PC-9 (cell line): ENCODE measurements at regions not wholly inside any gene's neighbourhood (a gene's known extent, or its start where the extent isn't known, plus 50 kb on each side); places are given as distances from the start of the nearest gene placed in this dataset.

Source experiments
- EZH2 ChIP-seq: fragments of 200-600 bp; sonication (generic); IDR thresholded peaks from 2 replicates; pipeline ENCODE4 v1.8.0; 2017; ENCODE audit warnings: antibody characterized with exemption, low read depth
- TF ChIP-seq, protein P1 (sequence below): fragments of 200-600 bp; sonication (generic); conservative IDR thresholded peaks from 2 replicates; pipeline ENCODE4 v1.6.1; 2017; ENCODE audit warnings: mixed run types, antibody characterized with exemption, mild to moderate bottlenecking, moderate library complexity

DNA sequence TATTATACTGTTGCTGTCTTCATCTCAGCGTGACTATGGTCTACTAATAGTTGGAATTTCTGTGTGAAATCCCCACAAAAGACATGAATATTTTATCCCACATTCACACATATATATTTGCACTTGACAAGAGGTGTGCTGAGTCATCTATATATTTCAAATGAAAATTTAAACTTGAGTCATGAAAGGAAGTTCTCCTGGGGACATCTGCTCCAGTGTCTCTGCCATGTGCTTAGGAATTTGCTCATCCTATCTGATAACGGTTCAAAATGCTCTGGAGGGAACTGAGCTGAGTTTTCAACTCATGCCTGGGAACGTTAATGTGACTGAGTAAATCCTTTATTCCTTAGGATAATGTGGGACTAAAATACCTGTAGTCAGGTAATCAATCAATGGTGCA is 326.2 kb upstream of the MEX3C start:
- TF ChIP-seq, protein P1, sequence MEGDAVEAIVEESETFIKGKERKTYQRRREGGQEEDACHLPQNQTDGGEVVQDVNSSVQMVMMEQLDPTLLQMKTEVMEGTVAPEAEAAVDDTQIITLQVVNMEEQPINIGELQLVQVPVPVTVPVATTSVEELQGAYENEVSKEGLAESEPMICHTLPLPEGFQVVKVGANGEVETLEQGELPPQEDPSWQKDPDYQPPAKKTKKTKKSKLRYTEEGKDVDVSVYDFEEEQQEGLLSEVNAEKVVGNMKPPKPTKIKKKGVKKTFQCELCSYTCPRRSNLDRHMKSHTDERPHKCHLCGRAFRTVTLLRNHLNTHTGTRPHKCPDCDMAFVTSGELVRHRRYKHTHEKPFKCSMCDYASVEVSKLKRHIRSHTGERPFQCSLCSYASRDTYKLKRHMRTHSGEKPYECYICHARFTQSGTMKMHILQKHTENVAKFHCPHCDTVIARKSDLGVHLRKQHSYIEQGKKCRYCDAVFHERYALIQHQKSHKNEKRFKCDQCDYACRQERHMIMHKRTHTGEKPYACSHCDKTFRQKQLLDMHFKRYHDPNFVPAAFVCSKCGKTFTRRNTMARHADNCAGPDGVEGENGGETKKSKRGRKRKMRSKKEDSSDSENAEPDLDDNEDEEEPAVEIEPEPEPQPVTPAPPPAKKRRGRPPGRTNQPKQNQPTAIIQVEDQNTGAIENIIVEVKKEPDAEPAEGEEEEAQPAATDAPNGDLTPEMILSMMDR, result no peak
- TF ChIP-seq EZH2, result no peak
